HS-27A (cell line): ENCODE measurements at regions not wholly inside any gene's neighbourhood (a gene's known extent, or its start where the extent isn't known, plus 50 kb on each side); places are given as distances from the start of the nearest gene placed in this dataset.
"Not testable (repeated sequence)": the region's sequence is repeated elsewhere in the genome, so short reads cannot be mapped to it uniquely, and the experiment has no call there.

Experiments used
- DNase-seq: peaks from one replicate; pipeline ENCODE4 v3.0.0-alpha.2; 2012; ENCODE audit warnings: low read depth, missing footprints

- no peak for DNase-seq
Observed at GRCh38 chr3:78087134-78087533, 1047.2 kb downstream of the ROBO2 start.

- DNase-seq, result no peak
Observed at GRCh38 chr3:78088006-78088405, 1048.1 kb downstream of the ROBO2 start.

- no peak for DNase-seq
Observed at GRCh38 chr3:78090382-78090781, 1050.5 kb downstream of the ROBO2 start.

- no peak for DNase-seq
Observed at GRCh38 chr3:78091478-78092119, 1051.7 kb downstream of the ROBO2 start.

GRCh38 chr3:78092574-78092973 is 1052.7 kb downstream of the ROBO2 start:
- DNase-seq, result not testable (repeated sequence)

GRCh38 chr3:78096488-78097255 is 1056.8 kb downstream of the ROBO2 start:
- DNase-seq, result no peak

GRCh38 chr3:78098367-78098766 is 1058.5 kb downstream of the ROBO2 start:
- DNase-seq, result no peak

GRCh38 chr3:78101384-78101783 is 1061.5 kb downstream of the ROBO2 start:
- DNase-seq, result no peak

- not testable (repeated sequence) for DNase-seq
Observed at GRCh38 chr3:78108269-78108961, 1068.5 kb downstream of the ROBO2 start.

GRCh38 chr3:78112291-78113010 is 1072.6 kb downstream of the ROBO2 start:
- DNase-seq, result no peak

GRCh38 chr3:78115983-78116382 is 1076.1 kb downstream of the ROBO2 start:
- no peak for DNase-seq

GRCh38 chr3:78116874-78117273 is 1077.0 kb downstream of the ROBO2 start:
- no peak for DNase-seq

- DNase-seq, result no peak
Observed at GRCh38 chr3:78123058-78123457, 1083.2 kb downstream of the ROBO2 start.

- DNase-seq, result no peak
Observed at GRCh38 chr3:78129707-78130106, 1089.8 kb downstream of the ROBO2 start.

GRCh38 chr3:78130741-78131290 is 1090.9 kb downstream of the ROBO2 start:
- DNase-seq, result no peak

- DNase-seq, result no peak
Observed at GRCh38 chr3:78134496-78134895, 1094.6 kb downstream of the ROBO2 start.

GRCh38 chr3:78139166-78139565 is 1099.3 kb downstream of the ROBO2 start:
- DNase-seq, result no peak

GRCh38 chr3:78140274-78140673 is 1100.4 kb downstream of the ROBO2 start:
- DNase-seq, result no peak

GRCh38 chr3:78140866-78141265 is 1101.0 kb downstream of the ROBO2 start:
- no peak for DNase-seq

GRCh38 chr3:78141269-78141668 is 1101.4 kb downstream of the ROBO2 start:
- DNase-seq, result no peak

GRCh38 chr3:78143000-78143399 is 1103.1 kb downstream of the ROBO2 start:
- no peak for DNase-seq
